ENCODE measurements at regions not wholly inside any gene's neighbourhood (a gene's known extent, or its start where the extent isn't known, plus 50 kb on each side); places are given as distances from the start of the nearest gene placed in this dataset.

DNA sequence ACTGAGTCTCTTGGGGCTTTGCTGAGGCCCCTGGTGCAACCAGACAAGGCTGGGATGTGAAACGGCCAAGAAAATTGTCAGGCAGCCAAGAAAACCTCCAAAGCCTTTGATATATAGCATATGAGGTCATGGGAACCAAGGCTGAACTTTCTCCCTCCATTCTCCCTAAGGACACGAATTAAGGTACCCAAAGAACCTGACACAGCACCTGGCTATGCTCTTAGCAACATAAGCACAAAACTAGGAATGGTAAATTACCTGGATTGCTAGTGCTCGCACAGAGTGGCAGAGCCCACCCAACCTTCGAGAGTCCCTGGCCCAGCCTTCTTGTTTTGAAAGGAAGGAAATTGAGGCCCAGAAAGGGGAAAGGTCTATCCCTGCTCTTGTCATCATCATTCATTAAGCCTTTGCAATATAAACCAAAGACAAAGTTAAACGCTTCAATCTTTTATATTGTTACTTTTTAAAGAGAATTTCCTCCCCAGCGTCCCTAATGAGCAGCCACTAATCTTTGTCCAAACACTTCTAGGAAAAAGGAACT, 220.0 kb upstream of the NR4A3 start:
- no peak for DNase-seq

DNA sequence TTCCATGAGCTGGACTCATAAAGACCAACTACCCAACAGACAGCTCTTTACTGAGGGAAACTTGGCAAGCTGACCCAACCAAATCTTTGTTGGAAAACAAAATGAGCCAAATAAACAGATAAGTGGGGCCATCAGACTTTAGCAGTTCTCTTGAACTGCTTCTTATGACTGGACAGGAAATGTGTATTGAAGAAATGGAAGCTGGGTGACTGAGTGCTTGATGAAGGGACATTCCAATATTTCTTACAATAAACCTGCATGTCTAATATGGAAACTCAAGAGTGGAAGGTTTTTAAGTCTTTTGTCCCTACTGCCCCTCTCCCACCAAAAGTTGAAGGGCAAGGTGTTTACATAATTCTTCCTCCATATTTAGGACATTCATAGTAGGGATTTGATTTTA, 218.8 kb upstream of the NR4A3 start:
- DNase-seq, result no peak

DNA sequence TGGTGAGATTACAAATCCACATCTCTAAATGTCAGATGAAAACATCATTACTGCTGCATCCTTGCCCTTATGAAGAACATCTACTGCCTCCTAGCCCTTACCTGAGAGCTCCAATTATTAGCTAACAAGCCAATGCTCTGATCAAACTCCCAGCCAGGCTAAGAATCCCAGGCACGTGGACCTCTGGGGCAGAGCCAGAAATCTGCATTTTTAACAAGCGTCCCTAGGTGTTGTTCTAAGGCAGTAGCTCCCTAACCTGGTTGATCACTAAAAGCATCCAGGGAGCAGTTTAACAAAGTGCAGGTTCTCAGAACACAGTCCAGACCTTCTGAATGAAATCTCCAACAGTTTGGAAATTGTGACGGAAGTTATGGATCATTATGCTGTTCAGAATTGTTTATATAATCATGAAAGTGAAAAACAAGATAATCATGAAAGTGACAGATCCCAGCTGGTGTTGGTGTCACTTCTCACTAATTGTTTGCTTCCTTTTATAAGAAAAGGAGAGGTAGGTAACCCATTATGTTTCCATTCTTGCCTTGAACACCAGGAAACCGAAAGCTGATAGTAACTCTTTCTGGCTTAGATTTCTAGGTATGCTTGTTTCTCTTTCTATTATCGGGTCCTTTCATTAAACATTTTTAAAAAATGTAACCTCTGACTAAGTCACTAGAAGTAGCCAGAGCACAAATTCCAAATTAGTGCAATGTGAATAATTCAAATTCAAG, 216.5 kb upstream of the NR4A3 start:
- no peak for DNase-seq

DNA sequence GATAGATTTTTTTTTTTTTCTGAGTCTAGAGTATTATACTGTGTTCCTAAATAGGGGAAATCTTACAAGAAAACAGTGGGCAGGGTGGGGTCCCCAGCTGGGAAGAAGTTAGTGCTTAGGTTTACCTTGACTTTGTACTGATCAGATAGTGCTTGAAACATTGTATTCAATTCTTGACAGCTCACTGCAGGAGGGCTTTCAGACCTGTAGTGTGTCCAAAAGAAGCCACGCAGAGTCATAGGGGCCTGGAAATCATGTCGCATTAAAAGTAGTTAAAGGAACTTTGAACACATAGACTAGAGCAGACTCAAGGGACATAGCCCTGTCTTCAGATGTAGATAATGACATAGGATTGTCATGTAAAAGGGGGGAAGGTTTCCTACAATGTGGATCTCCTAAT, 215.4 kb upstream of the NR4A3 start:
- no peak for DNase-seq

DNA sequence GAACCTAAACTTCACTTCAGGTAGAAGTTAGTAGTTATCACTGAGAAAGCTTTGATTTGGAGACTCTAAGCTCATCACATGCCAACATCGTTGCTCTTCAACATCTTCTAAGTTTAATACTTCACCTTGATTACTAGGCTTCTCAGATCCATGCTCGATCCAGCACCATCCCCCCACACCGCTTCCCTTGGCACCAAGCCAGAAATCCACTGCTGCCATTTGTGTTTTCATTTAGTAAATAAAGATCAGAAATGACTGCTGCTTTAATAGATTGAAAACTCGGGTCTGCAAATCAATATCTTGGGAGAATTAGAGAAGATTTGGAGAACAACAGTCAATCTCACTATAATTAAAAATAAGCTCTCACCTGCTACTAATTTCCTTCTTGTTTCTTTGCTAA, 214.7 kb upstream of the NR4A3 start:
- no peak for DNase-seq

DNA sequence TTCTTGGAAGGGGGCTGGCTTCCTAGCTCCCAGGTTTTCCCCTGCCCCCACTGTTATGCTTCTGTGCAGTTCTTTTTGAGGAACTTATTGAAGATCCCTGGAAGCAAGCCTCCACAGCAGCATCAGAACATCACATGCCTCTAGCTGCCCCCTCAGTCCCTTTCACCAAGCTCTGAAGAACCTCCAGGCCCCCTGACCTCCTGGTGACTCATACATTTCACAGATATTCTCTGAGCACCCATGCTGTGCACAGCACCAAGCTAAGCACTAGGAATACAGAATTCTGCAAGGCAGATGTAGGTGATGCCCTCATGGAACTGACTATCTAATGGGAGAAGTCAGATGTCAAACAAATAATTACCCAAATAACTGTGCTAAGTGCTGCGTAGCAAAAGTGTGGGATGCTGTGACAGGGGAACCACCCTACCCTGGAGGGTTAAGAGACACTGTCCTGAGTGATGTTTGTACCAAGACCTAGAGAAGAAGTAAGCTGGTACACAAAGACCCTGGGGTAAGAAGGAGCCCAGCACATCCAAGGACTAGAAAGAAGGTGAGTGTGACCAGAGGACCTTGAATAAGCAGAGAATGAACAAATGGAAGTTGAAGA, 213.7 kb upstream of the NR4A3 start:
- no peak for DNase-seq

DNA sequence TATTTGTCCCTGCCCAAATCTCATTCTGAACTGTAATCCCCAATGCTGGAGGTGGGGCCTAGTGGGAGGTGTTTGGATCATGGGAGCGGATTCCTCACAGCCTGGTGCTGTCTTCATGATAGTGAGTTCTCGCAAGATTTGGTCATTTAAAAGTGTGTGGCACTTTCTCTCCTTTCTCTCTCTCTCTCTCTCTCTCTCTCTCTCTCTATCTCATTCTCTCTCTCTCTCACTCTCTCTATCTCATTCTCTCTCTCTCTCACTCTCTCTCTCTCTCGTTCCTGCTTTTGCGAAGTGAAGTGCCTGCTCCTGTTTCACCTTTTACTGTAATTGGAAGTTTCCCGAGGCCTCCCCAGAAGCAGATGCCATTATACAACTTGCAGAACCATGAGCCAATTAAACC, 207.3 kb upstream of the NR4A3 start:
- DNase-seq, result no peak

DNA sequence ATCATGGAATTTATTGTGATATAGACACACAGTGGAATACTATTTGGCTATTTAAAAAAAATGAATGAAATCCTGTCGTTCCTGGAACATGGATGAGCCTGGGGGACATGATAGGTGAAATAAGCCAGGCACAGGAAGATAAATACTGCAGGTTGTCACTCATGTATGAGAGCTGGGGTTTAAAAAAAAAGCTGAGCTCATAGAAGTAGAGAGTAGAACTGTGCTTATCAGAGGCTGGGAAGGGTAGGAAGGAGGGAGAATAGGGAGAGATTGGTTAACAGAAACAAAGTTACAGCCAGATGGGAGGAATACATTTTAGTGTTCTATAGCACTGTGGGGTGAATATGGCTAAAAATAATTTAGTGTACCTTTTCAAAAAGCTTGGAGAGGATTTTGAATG, 200.6 kb upstream of the NR4A3 start:
- DNase-seq, result no peak

DNA sequence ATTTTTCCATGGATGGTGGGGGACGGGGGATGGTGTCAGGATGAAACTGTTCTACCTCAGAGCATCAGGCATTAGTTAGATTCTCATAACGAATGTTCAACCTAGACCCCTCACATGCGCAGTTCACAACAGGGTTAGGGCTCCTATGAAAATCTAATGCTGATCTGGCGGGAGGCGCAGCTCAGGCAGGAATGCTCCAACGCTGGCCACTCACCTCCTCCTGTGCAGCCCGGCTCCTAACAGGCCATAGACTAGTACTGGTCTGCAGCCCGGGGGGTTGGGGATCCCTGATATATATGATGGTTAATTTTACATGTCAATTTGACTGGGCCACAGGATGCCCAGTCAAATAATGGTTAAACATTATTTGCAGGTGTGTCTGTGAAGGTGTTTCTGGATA, 199.0 kb upstream of the NR4A3 start:
- no peak for DNase-seq

DNA sequence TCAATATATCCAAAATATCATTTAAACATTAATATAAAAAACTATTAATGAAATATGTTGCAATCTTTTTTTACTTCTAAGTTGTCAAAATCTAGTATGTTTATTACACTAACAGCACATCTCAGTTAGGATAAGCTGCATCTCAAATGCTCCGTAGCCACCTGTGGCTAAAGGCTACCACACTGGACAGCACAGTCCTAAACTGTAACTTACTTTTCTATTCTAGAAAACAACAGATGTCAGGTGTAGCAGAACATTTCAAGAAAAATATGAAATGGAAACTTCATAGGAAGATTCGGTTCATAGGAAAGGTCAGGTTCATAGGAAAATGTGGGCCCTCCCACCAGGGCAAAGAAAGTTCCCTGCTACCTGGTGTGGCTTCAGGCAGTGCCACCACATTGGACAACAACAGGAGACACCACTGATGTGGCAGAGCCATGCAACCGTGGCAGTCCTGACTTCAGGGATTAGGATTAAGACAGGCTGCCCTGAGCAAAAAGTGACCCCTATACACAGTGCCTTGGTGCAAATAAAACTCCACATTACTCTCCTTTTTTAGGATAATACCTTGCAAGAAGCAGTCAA, 197.8 kb upstream of the NR4A3 start:
- no peak for DNase-seq

DNA sequence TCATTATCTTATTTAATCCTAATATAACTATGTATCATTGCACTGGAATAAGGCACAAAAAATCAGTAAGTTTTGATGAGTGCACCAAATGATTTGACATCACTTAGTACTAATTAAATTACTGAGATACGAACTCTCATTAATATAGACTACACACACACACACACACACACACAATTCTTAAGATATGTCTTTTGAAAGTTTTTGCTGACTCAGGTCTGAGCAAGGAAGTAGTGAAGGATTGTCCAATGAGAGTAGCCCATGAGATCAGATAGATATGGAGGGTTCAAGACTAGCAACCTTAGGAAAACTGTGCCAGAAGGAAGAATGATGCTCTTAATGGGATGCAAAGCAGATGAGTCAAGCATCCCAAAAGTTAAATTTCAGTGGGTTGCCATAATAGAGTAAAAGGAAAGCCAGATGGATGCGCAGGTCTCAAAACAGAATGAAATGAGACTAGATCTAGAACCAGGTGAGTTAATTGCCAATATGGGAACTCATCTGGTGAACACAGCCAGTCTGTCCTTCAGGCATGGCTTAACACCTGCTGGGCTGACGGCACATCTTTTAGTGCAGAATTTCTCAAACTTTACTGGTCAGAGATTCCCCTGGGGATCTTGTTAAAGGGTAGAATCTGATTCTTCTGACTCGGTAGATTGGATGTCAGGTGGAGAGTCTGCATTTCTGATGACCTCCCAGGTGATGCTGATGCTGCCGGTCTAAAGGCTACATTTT, 197.0 kb upstream of the NR4A3 start:
- no peak for DNase-seq

DNA sequence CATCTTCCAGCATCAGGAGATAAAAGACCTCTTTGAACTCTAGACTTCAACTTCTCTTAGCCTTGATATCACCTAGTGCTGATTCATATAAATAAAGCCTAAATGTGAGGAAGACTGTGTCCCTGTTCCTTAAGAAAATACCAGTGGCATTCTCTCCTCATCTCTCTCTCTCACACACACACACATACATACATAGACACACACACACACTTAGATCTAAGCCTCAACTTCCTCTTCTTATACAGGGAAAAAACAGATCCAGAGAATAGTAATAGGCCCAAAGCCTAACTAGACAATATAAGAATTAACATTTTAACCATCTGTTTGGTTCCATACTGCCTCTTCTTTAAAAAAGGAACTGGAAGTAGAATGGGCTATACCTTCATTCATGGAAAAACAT, 195.3 kb upstream of the NR4A3 start:
- DNase-seq, result no peak

DNA sequence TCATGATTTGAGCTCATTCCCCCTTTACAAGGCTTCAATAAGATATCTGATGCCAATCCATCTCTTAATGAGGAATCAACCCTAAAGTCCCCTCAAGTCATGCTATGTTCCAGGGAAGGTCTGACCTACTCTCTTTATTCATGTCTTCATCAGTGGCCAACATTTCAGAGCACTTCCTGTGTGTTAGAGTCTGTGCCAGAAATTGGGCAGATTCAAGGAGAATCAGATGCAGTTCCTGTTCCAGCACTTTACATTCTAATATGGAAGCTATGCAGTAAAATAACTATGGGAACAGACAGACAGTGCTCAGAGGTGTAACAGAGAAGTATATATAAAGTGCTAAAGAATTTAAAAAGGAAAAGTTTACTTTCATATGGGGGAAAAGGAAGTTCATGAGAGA, 193.4 kb upstream of the NR4A3 start:
- DNase-seq, result no peak

DNA sequence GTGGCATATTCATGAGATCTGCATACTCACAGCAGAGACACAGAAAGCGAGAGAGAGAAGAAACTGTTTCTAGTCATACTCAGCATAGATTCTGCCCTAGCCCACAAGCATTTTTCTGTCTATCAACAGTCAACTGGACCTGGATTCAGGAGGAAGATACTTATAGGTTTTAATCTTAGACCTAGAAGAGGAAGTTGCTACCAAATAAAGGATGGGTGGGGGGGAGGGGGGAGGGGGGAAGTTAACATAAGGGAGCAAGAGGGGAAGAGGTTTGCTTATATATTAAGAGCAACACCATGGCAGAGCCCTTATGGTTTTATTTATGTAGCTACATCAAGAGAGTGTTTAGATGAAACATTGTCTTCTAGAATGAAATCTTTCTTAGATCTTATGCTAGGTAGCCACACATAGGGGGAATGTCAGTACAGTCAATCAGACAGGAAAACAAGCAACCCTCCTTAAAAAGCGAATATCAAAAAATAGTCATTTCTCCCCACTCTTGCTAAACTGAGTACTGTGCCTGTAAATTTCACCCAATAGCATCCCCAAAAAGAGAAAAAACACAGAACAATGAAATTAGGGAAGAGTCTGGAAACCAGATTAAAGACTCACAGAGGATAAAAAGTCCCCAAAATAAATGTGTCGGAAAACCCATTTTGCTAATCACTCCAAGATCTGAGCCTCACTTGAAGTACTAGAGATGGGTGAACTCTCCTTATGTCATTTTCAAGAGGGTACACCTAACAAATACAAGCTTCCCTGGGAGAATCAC, 192.7 kb upstream of the NR4A3 start:
- DNase-seq, result no peak

DNA sequence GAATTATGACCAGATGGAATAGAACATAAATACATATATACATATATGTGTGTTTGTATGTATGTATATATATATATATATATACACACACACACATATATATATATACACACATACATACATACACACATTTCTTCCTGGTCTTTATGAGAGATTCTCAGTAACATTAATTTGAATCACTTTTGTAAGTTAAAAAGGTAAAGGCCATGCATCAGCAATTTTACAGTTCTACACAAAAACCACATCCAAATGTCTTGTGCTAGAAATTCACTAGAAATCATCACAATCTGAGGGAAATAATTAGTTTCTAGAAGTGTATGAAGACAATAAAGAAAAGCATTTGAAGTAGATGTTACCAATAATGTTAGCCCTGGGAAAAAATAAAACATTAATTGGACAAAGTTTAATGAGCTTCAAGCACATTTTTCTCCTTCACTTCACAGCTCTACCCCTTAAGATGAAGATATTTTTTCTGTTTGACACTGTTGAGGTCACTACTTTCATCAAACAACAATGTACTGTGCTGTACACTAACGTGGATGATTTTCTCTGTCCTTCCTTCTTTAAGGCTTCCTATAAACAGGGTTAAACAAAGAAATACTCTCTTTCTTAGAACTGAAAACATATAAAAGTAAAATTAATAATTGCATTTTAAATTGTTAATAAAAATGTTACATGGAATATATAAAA, 189.2 kb upstream of the NR4A3 start:
- no peak for DNase-seq

DNA sequence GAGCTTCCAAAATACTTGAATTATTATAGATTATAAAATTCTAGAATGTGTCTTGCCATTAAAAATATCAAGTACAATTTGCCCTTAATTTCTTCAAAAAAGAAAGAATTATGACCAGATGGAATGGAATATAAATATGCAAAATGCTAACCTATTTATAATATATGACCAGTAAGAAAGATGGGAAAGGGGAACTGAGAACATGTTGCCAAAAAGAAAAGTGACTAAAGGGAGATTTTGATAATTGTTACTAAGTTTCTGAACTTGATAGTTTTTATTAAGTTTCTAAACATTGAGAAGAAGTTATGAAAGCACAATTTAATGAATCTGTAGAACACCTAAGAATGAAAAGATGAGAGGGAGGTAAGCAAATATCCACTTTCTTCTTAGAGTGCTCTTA, 188.4 kb upstream of the NR4A3 start:
- no peak for DNase-seq

DNA sequence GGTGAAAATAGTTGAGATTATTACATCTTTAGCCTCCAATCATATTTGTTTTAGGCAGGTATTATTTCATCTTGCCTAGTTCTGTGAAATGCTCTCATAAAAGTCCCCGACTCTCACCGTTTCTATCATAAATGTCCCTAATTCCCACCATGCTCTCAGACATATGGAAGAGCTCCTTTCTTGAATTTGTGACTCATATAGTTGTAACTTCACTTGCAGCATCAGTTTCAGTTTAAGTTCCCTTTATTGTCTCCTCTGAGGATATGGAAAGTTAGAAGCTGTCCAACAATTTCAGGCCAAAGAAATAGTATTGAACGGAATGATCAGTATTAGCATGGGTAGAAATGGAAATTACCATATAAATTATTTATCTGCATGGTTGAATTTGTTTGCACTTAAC, 187.5 kb upstream of the NR4A3 start:
- no peak for DNase-seq

DNA sequence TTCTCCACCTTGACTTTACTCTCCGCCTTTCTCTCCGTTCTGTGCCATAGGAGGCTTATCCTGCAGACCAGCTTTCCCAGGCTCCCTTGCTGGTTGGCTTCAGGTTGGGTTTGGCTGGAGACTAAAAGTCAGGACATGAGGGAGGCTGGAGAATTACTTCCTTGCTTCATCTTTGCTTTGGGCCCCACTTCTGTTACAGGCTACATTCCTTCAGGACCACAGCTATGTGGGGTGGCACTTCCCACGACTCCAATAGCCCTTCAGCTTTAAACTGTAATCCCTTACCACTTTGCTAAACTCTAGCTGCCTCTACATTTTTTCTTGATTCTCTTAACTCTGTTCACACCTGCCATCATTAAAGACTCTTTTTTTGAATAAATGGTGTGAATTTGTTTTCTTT, 186.7 kb upstream of the NR4A3 start:
- DNase-seq, result no peak

DNA sequence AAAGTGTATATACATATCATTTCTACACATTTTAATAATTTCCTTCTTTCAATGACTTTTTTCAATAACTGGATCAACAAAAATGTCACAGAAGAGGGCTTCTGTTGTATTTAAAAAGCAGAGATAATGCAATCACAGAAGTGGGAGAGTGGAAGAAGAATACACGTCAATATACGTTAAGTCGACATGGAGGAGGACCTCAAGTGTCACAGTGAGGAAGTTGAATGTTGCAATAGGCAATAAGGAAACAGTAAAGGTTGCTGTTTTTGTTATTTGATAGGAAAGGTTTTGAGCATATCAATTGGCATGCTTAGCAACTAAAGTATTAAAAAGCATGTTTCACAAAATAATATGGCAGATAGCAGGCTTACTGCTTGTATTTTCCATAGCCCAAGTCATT, 184.0 kb upstream of the NR4A3 start:
- no peak for DNase-seq

DNA sequence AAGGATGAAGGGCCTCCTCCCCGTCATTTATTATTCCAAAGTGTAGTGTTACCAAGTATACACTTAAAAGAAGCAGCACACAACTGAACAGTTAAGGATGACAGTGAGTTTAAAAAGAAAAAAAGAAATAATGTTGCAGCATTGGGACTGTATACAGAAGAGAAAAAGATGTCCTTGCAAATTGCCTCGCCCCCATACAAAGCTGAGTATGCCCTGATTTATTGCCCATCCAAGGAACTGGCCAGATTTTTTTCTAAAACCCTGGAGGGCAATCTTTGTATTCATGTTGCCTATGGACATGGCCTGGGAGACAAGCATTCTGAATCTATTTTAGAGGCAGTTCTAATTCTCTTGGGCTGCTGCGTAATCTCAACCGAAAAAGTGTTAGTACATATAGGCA, 182.7 kb upstream of the NR4A3 start:
- no peak for DNase-seq

DNA sequence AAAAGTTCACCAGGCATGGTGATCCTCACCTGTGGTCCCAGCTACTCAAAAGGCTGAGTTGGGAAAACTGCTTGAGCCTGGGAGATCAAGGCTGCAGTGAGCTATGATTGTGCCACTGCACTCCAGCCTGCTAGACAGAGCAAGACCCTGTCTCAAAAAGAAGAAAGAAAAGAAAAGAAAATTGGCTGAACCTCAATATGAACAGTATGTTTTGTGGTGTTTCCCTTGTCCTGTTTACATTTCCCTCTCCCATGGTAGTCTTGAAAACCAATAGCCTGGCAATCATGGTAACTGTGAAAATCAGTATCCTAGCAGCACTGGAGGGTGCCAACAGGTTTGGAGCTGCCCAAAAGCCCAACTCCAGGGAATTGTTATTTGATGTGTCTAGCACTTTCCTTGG, 174.1 kb upstream of the NR4A3 start:
- no peak for DNase-seq

DNA sequence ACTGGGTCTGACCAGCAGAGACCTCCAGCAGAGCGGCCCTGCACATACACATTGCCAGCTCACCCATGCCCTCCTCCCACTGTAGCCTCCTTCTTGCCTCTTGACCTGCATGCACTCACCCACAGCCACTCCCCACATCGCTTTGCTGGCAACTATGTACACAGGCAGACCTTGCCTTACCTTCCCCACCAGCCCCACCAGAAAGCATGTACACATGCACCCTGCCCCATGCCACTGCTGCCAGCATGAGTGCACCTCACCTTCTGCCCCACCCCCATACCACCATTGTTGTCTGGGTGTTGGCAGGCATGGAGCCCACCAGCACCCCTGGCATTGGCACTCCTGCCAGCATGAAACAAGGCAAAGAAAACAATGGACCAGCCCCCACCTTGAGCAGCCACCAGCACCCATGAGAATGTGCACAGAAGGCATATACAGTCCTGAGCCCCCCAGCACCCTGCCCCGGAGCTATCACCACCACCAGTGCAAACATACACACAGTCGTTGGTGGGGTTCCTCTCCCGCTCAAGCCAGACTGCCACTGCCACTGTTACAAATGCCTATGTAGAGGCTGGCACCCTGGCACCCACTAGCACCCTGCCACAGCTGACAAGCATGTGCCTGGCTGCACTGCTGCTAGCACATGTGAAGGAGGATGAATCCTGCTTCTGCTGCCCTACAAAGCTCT, 171.4 kb upstream of the NR4A3 start:
- no peak for DNase-seq

Measured in activated naive CD4-positive, alpha-beta T cell (primary cell).